ENCODE measurements at regions not wholly inside any gene's neighbourhood (a gene's known extent, or its start where the extent isn't known, plus 50 kb on each side); places are given as distances from the start of the nearest gene placed in this dataset.

DNA sequence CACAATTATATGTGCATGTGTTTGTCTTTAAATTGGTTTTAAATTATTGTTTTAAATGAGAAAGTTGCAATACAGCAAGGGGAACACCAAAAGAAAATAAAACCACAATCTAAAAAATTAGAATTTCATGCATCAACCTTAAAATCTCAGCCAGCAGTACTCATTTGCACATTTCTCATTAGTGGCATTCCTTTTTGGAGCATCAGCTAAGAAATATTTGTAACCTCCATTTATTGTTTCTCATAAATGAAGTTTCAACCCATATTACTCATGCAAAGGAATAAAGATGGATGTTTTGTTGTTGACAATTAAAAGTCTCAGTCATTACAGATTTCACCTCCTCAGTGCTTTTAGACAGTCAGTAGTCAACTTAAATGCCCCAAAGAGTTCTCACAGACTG lies 160.1 kb downstream of the TBX15 start:
- ATAC-seq (ENCODE audit: insufficient read depth, low read depth) (no peak), DNase-seq (no peak)
- Histone ChIP-seq H4K20me1 (ENCODE audit: insufficient read depth, low read length) (no peaks in the 10 kb centered on the region), H3K4me3 (ENCODE audit: low read depth in 1 of 2, low read length in 2 of 2) (no peak overlapping the region), H3K9ac (ENCODE audit: low read depth, low read length) (no peak overlapping the region), H3K79me2 (ENCODE audit: insufficient read depth, low read length) (no peaks in the 10 kb centered on the region), H3K4me2 (ENCODE audit: insufficient read depth, low read length) (no peak overlapping the region), H2AFZ (ENCODE audit: low read depth, low read length) (no peak overlapping the region), H3K9me3 (ENCODE audit: insufficient read depth, low read length, severe bottlenecking) (no peaks in the 10 kb centered on the region), H3K27ac (ENCODE audit: low read length) (no peak overlapping the region), H3K4me1 (ENCODE audit: insufficient read depth, low read length) (no peaks in the 10 kb centered on the region), H3K36me3 (ENCODE audit: insufficient read depth, low read length) (no peaks in the 10 kb centered on the region), H3K27me3 (ENCODE audit: insufficient read depth, low read length, poor library complexity) (no peaks in the 10 kb centered on the region)
- TF ChIP-seq, protein P1, sequence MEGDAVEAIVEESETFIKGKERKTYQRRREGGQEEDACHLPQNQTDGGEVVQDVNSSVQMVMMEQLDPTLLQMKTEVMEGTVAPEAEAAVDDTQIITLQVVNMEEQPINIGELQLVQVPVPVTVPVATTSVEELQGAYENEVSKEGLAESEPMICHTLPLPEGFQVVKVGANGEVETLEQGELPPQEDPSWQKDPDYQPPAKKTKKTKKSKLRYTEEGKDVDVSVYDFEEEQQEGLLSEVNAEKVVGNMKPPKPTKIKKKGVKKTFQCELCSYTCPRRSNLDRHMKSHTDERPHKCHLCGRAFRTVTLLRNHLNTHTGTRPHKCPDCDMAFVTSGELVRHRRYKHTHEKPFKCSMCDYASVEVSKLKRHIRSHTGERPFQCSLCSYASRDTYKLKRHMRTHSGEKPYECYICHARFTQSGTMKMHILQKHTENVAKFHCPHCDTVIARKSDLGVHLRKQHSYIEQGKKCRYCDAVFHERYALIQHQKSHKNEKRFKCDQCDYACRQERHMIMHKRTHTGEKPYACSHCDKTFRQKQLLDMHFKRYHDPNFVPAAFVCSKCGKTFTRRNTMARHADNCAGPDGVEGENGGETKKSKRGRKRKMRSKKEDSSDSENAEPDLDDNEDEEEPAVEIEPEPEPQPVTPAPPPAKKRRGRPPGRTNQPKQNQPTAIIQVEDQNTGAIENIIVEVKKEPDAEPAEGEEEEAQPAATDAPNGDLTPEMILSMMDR (IDR thresholded peaks at IDR 0.05; ENCODE audit: borderline replicate concordance, extremely low read depth, low read length, poor library complexity, severe bottlenecking) = no peak
- TF ChIP-seq EZH2 (IDR thresholded peaks at IDR 0.05; ENCODE audit: borderline replicate concordance, low read depth, low read length, severe bottlenecking) = no peak

DNA sequence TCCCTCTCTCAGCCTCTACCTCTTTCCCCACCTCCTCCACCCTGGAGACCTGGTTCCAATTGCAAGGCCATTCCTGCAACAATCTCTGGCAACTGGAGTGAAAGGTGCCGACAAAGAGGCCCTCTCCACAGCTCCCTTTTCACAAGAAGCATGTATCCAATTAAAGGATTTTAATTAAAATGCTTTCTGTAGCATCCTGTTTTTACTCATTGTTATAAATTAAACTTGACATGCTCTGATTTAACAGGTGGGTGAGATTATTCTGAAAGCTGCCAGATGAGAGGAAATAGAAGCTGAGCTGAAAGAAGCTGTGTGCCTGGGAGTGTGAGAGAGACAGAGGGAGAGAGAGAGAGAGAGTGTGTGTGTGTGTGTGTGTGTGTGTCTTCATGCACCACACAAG lies 160.5 kb downstream of the TBX15 start:
- H3K36me3 ChIP-seq (ENCODE audit: insufficient read depth, low read length) = no peaks in the 10 kb centered on the region
- DNase-seq (no peak), ATAC-seq (ENCODE audit: insufficient read depth, low read depth) (no peak)
- no peaks in the 10 kb centered on the region for H4K20me1 ChIP-seq (ENCODE audit: insufficient read depth, low read length)
- H3K4me3 ChIP-seq (ENCODE audit: low read depth in 1 of 2, low read length in 2 of 2) = no peak overlapping the region
- H3K27me3 ChIP-seq (ENCODE audit: insufficient read depth, low read length, poor library complexity) = no peaks in the 10 kb centered on the region
- H3K9me3 ChIP-seq (ENCODE audit: insufficient read depth, low read length, severe bottlenecking) = no peaks in the 10 kb centered on the region
- no peaks in the 10 kb centered on the region for H3K4me1 ChIP-seq (ENCODE audit: insufficient read depth, low read length)
- no peak for TF ChIP-seq EZH2 (IDR thresholded peaks at IDR 0.05; ENCODE audit: borderline replicate concordance, low read depth, low read length, severe bottlenecking)
- TF ChIP-seq, protein P1 (IDR thresholded peaks at IDR 0.05; ENCODE audit: borderline replicate concordance, extremely low read depth, low read length, poor library complexity, severe bottlenecking) = no peak
- no peak overlapping the region for H3K27ac ChIP-seq (ENCODE audit: low read length)
- H3K9ac ChIP-seq (ENCODE audit: low read depth, low read length) = no peak overlapping the region
- no peaks in the 10 kb centered on the region for H3K79me2 ChIP-seq (ENCODE audit: insufficient read depth, low read length)
- no peak overlapping the region for H2AFZ ChIP-seq (ENCODE audit: low read depth, low read length)
- H3K4me2 ChIP-seq (ENCODE audit: insufficient read depth, low read length) = no peak overlapping the region

GRCh38 chr1:118827207-118827606 lies 160.9 kb downstream of the TBX15 start:
- H3K27me3 ChIP-seq (ENCODE audit: insufficient read depth, low read length, poor library complexity) = no peaks in the 10 kb centered on the region
- DNase-seq (no peak), ATAC-seq (ENCODE audit: insufficient read depth, low read depth) (no peak)
- no peaks in the 10 kb centered on the region for H4K20me1 ChIP-seq (ENCODE audit: insufficient read depth, low read length)
- no peaks in the 10 kb centered on the region for H3K4me1 ChIP-seq (ENCODE audit: insufficient read depth, low read length)
- no peak overlapping the region for H3K27ac ChIP-seq (ENCODE audit: low read length)
- no peak overlapping the region for H3K4me2 ChIP-seq (ENCODE audit: insufficient read depth, low read length)
- no peaks in the 10 kb centered on the region for H3K79me2 ChIP-seq (ENCODE audit: insufficient read depth, low read length)
- no peak overlapping the region for H3K9ac ChIP-seq (ENCODE audit: low read depth, low read length)
- no peaks in the 10 kb centered on the region for H3K36me3 ChIP-seq (ENCODE audit: insufficient read depth, low read length)
- H3K4me3 ChIP-seq (ENCODE audit: low read depth in 1 of 2, low read length in 2 of 2) = no peak overlapping the region
- no peaks in the 10 kb centered on the region for H3K9me3 ChIP-seq (ENCODE audit: insufficient read depth, low read length, severe bottlenecking)
- no peak overlapping the region for H2AFZ ChIP-seq (ENCODE audit: low read depth, low read length)
- TF ChIP-seq, protein P1 (IDR thresholded peaks at IDR 0.05; ENCODE audit: borderline replicate concordance, extremely low read depth, low read length, poor library complexity, severe bottlenecking) = no peak
- no peak for TF ChIP-seq EZH2 (IDR thresholded peaks at IDR 0.05; ENCODE audit: borderline replicate concordance, low read depth, low read length, severe bottlenecking)

DNA sequence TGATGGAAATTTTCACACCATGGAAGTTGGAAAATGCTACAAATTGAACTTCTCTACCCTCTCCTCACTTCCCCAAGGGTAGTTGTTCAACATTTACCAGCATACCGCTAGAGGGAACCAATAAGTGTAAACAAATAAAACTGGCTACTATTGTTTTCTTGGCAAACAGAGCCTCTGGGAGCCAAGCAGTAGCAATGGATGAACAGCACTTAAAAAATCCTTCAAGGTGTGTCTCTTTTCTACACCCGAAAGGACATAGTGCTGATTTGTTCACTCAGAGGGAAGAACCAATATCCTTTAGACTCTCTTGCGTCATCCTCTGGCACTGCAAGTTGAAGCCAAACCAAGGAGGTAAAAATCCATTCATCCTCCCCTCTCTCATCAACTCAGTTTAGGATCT lies 161.5 kb downstream of the TBX15 start:
- no peak for ATAC-seq (ENCODE audit: insufficient read depth, low read depth)
- Histone ChIP-seq H3K4me3 (ENCODE audit: low read depth in 1 of 2, low read length in 2 of 2) (no peak overlapping the region), H3K27me3 (ENCODE audit: insufficient read depth, low read length, poor library complexity) (no peaks in the 10 kb centered on the region), H3K27ac (ENCODE audit: low read length) (no peak overlapping the region), H3K79me2 (ENCODE audit: insufficient read depth, low read length) (no peaks in the 10 kb centered on the region), H3K9me3 (ENCODE audit: insufficient read depth, low read length, severe bottlenecking) (no peaks in the 10 kb centered on the region), H3K4me2 (ENCODE audit: insufficient read depth, low read length) (no peak overlapping the region), H3K9ac (ENCODE audit: low read depth, low read length) (no peak overlapping the region), H4K20me1 (ENCODE audit: insufficient read depth, low read length) (no peaks in the 10 kb centered on the region), H3K36me3 (ENCODE audit: insufficient read depth, low read length) (no peaks in the 10 kb centered on the region), H2AFZ (ENCODE audit: low read depth, low read length) (no peak overlapping the region), H3K4me1 (ENCODE audit: insufficient read depth, low read length) (no peaks in the 10 kb centered on the region)
- no peak for TF ChIP-seq EZH2 (IDR thresholded peaks at IDR 0.05; ENCODE audit: borderline replicate concordance, low read depth, low read length, severe bottlenecking)
- TF ChIP-seq, protein P1 (IDR thresholded peaks at IDR 0.05; ENCODE audit: borderline replicate concordance, extremely low read depth, low read length, poor library complexity, severe bottlenecking) = no peak
- no peak for DNase-seq

All from DND-41 (cell line).